Astrocyte of the spinal cord (primary cell): ENCODE measurements at regions not wholly inside any gene's neighbourhood (a gene's known extent, or its start where the extent isn't known, plus 50 kb on each side); places are given as distances from the start of the nearest gene placed in this dataset.

Source experiments
- DNase-seq: peaks from one replicate; pipeline ENCODE4 v3.0.0; 2011; ENCODE audit warnings: low read depth, low spot score
- H3K4me3 ChIP-seq: 2 replicates; pipeline ENCODE4 v1.5.1; 2011; ENCODE audit warnings: low read depth, mild to moderate bottlenecking, low read length, moderate library complexity
- CTCF ChIP-seq: IDR thresholded peaks from 2 replicates; pipeline ENCODE4 v1.5.1; 2012; ENCODE audit warnings: low read depth, mild to moderate bottlenecking, low read length, inconsistent platforms
- in situ Hi-C: cut with HindIII; loops from 2 replicates; pipeline ENCODE4 v1.10.0; 2017; ENCODE audit warnings: low sequenced_read_pairs

GRCh38 chr3:27574438-27574795 lies 90.2 kb upstream of the SLC4A7 start:
- TF ChIP-seq CTCF: no peak
- in situ Hi-C loops: no loop called here
- no peak overlapping the region for H3K4me3 ChIP-seq
- no peak for DNase-seq

DNA sequence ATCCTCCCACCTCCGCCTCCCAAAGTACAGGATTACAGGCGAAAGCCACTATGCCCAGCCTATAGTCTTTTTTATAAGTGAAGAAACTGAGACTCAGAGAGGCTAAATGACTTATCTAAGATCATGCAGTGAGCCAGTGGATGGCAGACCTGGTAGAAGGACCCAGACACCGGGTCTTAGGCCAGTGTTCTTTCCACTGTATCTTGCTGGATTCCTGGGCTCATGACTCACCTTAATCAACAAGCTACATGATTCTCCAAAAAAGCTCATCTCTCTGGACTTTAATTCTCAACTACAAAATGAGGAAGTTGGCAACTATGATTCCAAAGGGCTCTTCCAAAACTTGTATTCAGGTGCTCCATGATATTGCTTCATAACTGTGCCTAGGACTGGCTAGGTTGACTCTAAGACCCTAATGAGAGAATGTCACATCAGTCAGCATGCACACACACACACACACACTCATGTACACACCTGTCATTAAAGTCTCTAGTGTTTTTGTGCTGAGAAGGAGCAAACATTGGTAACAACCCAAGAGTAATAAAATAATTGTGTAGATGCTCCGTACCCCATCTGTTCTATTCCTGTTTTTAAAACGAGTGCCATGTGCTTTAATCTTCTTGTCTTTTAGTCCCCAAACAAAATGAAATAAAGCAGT lies 89.7 kb upstream of the SLC4A7 start:
- in situ Hi-C loops: no loop called here
- H3K4me3 ChIP-seq: no peak overlapping the region
- DNase-seq: no peak
- no peak for TF ChIP-seq CTCF

- no peak for TF ChIP-seq CTCF
- no peak for DNase-seq
- in situ Hi-C loops: no loop called here
- H3K4me3 ChIP-seq: no peak overlapping the region
Measured at GRCh38 chr3:27573138-27573537, 89.0 kb upstream of the SLC4A7 start.

GRCh38 chr3:27571345-27571744 lies 87.2 kb upstream of the SLC4A7 start:
- in situ Hi-C loops: no loop called here
- no peak for TF ChIP-seq CTCF

DNA sequence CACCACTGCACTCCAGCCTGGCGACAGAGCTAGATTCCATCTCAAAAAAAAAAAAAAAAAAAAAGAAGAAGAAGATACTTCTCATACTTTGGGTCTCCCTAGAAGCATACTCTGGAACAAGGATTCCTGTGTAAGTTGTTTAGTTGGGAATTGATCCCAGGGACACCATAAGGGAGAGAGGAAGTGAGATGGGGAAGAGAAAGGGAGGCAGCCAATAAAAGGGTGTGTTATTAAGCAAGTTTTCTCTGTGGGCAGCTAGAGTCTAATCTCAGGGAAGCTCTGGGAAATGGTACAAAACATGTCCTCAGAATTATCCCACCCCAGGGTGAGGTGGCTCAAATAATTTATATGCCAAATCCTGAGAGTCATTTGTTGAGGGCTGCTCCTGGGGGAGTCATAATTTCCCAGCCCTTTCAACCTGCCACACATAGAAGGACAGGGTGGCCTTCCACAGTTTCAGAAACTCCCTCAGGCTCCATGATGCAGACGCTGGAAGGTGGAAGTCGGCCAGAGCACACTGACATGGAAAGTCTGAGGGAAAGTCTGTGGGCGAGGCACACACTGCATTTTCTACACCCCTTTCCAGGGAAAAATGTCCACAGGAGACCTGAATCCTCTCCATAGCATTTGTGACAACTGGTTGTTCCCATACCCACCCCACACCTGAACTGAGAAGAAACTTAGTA lies 86.4 kb upstream of the SLC4A7 start:
- TF ChIP-seq CTCF: no peak
- no peak overlapping the region for H3K4me3 ChIP-seq
- in situ Hi-C loops: no loop called here
- DNase-seq: no peak

More at GRCh38 chr3:27571345-27571744, 87.2 kb upstream of the SLC4A7 start:
- DNase-seq: no peak
- H3K4me3 ChIP-seq: no peak overlapping the region

- TF ChIP-seq CTCF: no peak
- DNase-seq: peak; percentile 45
- H3K4me3 ChIP-seq: no peak overlapping the region
- in situ Hi-C loops: no loop called here
Measured at GRCh38 chr3:27568393-27568792, 84.2 kb upstream of the SLC4A7 start.
